HK-2 (cell line): ENCODE measurements at regions not wholly inside any gene's neighbourhood (a gene's known extent, or its start where the extent isn't known, plus 50 kb on each side); places are given as distances from the start of the nearest gene placed in this dataset.

ENCODE experiments used
- DNase-seq: peaks from one replicate; pipeline ENCODE4 v3.0.0-alpha.2; 2018; ENCODE audit not compliant: unreplicated experiment

- DNase-seq: no peak
Measured at GRCh38 chr2:150548527-150548926, 61.1 kb upstream of the RND3 start.

GRCh38 chr2:150545916-150546315 lies 58.4 kb upstream of the RND3 start:
- no peak for DNase-seq

GRCh38 chr2:150544731-150545130 lies 57.3 kb upstream of the RND3 start:
- DNase-seq: no peak

- DNase-seq: no peak
Measured at GRCh38 chr2:150542692-150543091, 55.2 kb upstream of the RND3 start.

GRCh38 chr2:150542172-150542571 lies 54.7 kb upstream of the RND3 start:
- DNase-seq: no peak

- DNase-seq: no peak
Measured at GRCh38 chr2:150538651-150539201, 51.3 kb upstream of the RND3 start.
